Mammary epithelial cell (primary cell): ENCODE measurements at regions not wholly inside any gene's neighbourhood (a gene's known extent, or its start where the extent isn't known, plus 50 kb on each side); places are given as distances from the start of the nearest gene placed in this dataset.

Source experiments
- CTCF ChIP-seq, 2 donors: IDR thresholded peaks in 1 of 2; conservative IDR thresholded peaks in 1 of 2; 2 replicates each; pipeline ENCODE4 v1.5.1; 2011 to 2012; ENCODE audit warnings: inconsistent platforms in 2 of 2, low read length in 2 of 2, mild to moderate bottlenecking in 2 of 2, control low read depth in 1 of 2, low read depth in 1 of 2; ENCODE audit not compliant: insufficient read depth in 1 of 2; ENCODE audit errors: extremely low read depth in 1 of 2
- EZH2 ChIP-seq: IDR thresholded peaks from 2 replicates; pipeline ENCODE4 v1.6.1; 2012; ENCODE audit warnings: low read length, inconsistent platforms, borderline replicate concordance

- TF ChIP-seq CTCF (conservative IDR thresholded peaks at IDR 0.05 in 1 of 2, IDR thresholded peaks at IDR 0.05 in 1 of 2; ENCODE audit: extremely low read depth in 1 of 2, insufficient read depth in 1 of 2, low read depth in 1 of 2, low read length in 2 of 2) (no peak), EZH2 (no peak)
Measured at GRCh38 chr3:83302091-83302490, 1540.6 kb upstream of the GBE1 start.
